CD4-positive, alpha-beta T cell (primary cell): ENCODE measurements at regions not wholly inside any gene's neighbourhood (a gene's known extent, or its start where the extent isn't known, plus 50 kb on each side); places are given as distances from the start of the nearest gene placed in this dataset.

Experiments
- ATAC-seq: fragments of 200-7000 bp; cut with Tn5 transposase; one replicate; pipeline ENCODE4 v1.10.0; 2022; ENCODE audit warnings: mild to moderate bottlenecking; ENCODE audit not compliant: poor library complexity
- CTCF ChIA-PET: fragments of 350-600 bp; sonication (Branson Sonifier 250); formaldehyde crosslinking; loops from one replicate; lab custom pipeline; 2021; ENCODE audit warnings: antibody characterized with exemption, inconsistent platforms; lab: Charles Lee
- POLR2A ChIA-PET: fragments of 350-600 bp; sonication (Branson Sonifier 250); formaldehyde crosslinking; loops from one replicate; lab custom pipeline; 2021; ENCODE audit warnings: antibody characterized with exemption, inconsistent platforms; lab: Charles Lee
- DNase-seq, 14 experiments: peaks; one replicate each; pipeline ENCODE4 v3.0.0-alpha.2; 2013 to 2020; ENCODE audit warnings: mixed read lengths in 2 of 14
- H3K27ac ChIP-seq, 2 donors: one replicate each; pipeline versions ENCODE4 v1.5.1 to v1.7.0; 2013; ENCODE audit warnings: low read length in 2 of 2, low read depth in 1 of 2, mild to moderate bottlenecking in 1 of 2
- H3K27me3 ChIP-seq, 2 experiments: 1 replicate in 1 of 2; 2 replicates in 1 of 2; pipeline versions ENCODE4 v1.6.1 to v1.7.0; 2013; ENCODE audit warnings: low read length in 2 of 2, control low read depth in 1 of 2, mild to moderate bottlenecking in 1 of 2, moderate library complexity in 1 of 2; ENCODE audit not compliant: insufficient read depth in 2 of 2, control insufficient read depth in 1 of 2
- H3K36me3 ChIP-seq: one replicate; pipeline ENCODE4 v1.6.1; 2013; ENCODE audit warnings: low read length, control low read depth; ENCODE audit not compliant: insufficient read depth
- H3K4me1 ChIP-seq: one replicate; pipeline ENCODE4 v1.6.1; 2013; ENCODE audit warnings: low read length, control low read depth; ENCODE audit not compliant: insufficient read depth
- H3K4me3 ChIP-seq: one replicate; pipeline ENCODE4 v1.5.1; 2013; ENCODE audit warnings: mild to moderate bottlenecking, low read length, moderate library complexity
- H3K9me3 ChIP-seq, 2 experiments: 1 replicate in 1 of 2; 2 replicates in 1 of 2; pipeline versions ENCODE4 v1.6.1 to v1.7.0; 2013; ENCODE audit warnings: low read length in 2 of 2, mild to moderate bottlenecking in 2 of 2, control low read depth in 1 of 2, moderate library complexity in 1 of 2; ENCODE audit not compliant: control insufficient read depth in 1 of 2, insufficient read depth in 1 of 2
- H3K27ac Mint-ChIP-seq: one replicate; pipeline ENCODE4 v1.8.0; 2020; ENCODE audit warnings: mixed read lengths
- H3K27me3 Mint-ChIP-seq: one replicate; pipeline ENCODE4 v1.8.0; 2021; ENCODE audit warnings: mixed read lengths
- H3K36me3 Mint-ChIP-seq: one replicate; pipeline ENCODE4 v1.8.0; 2021; ENCODE audit warnings: low read depth, mixed read lengths
- H3K4me1 Mint-ChIP-seq: one replicate; pipeline ENCODE4 v1.8.0; 2021; ENCODE audit warnings: low read depth, mixed read lengths
- H3K4me3 Mint-ChIP-seq: one replicate; pipeline ENCODE4 v1.8.0; 2020; ENCODE audit warnings: mild to moderate bottlenecking, mixed read lengths
- H3K9me3 Mint-ChIP-seq: one replicate; pipeline ENCODE4 v1.8.0; 2020; ENCODE audit warnings: mixed read lengths
- CTCF ChIP-seq: fragments of 200-600 bp; IDR thresholded peaks from one replicate; pipeline ENCODE4 v1.8.0; 2022; ENCODE audit warnings: antibody characterized with exemption, mild to moderate bottlenecking
- intact Hi-C, 2 experiments: fragments of 100-400 bp; cut with DNase I in 1 of 2; cut with micrococcal nuclease in 1 of 2; formaldehyde crosslinking; loops; one replicate each; pipeline versions ENCODE4 v1.15.1 to v1.9.0; 2023 to 2025; cut with DNase I, micrococcal nuclease

- Histone ChIP-seq H3K4me3 (no peak overlapping the region), H3K9me3 (no peaks in the 10 kb centered on the region), H3K4me1 (peaks cover 15% of the 10 kb centered on the region), H3K36me3 (no peaks in the 10 kb centered on the region), H3K27me3 (peaks cover 0 to 5% of the 10 kb centered on the region in 2 experiments), H3K27ac (no peak overlapping the region)
- ChIA-PET POLR2A (no interaction called here), CTCF (no interaction called here)
- Mint-ChIP-seq H3K4me3 (no peak overlapping the region), H3K27ac (no peak overlapping the region), H3K36me3 (no peaks in the 10 kb centered on the region), H3K27me3 (peaks cover 24% of the 10 kb centered on the region), H3K9me3 (no peaks in the 10 kb centered on the region), H3K4me1 (peaks cover 4% of the 10 kb centered on the region)
- intact Hi-C loops, result no loop called here
- ATAC-seq, result no peak
- no peak for DNase-seq
- no peak for TF ChIP-seq CTCF
Measured at GRCh38 chr22:48088251-48088650, 1325.8 kb downstream of the TBC1D22A start.

GRCh38 chr22:48085901-48086645 is 1323.6 kb downstream of the TBC1D22A start:
- POLR2A ChIA-PET, result no interaction called here
- DNase-seq, result no peak

GRCh38 chr22:48084729-48085050 is 1322.2 kb downstream of the TBC1D22A start:
- Histone ChIP-seq H3K27me3 (peaks cover 0 to 5% of the 10 kb centered on the region in 2 experiments), H3K36me3 (no peaks in the 10 kb centered on the region), H3K9me3 (peaks cover 0 to 13% of the 10 kb centered on the region in 2 experiments), H3K4me1 (peaks cover 18% of the 10 kb centered on the region), H3K4me3 (no peak overlapping the region), H3K27ac (no peak overlapping the region)
- Mint-ChIP-seq H3K27me3 (peaks cover 30% of the 10 kb centered on the region), H3K27ac (no peak overlapping the region), H3K9me3 (no peaks in the 10 kb centered on the region), H3K4me1 (peaks cover 4% of the 10 kb centered on the region), H3K36me3 (no peaks in the 10 kb centered on the region), H3K4me3 (no peak overlapping the region)
- DNase-seq (no peak), ATAC-seq (no peak)
- intact Hi-C loops, result no loop called here
- no peak for TF ChIP-seq CTCF
- ChIA-PET POLR2A (no interaction called here), CTCF (no interaction called here)

More at GRCh38 chr22:48085901-48086645, 1323.6 kb downstream of the TBC1D22A start:
- H3K4me1 ChIP-seq, result peaks cover 15% of the 10 kb centered on the region
- TF ChIP-seq CTCF, result no peak
- peaks cover 4% of the 10 kb centered on the region for H3K4me1 Mint-ChIP-seq
- no peaks in the 10 kb centered on the region for H3K36me3 Mint-ChIP-seq
- CTCF ChIA-PET, result no interaction called here
- peaks cover 0 to 7% of the 10 kb centered on the region in 2 experiments for H3K27me3 ChIP-seq
- H3K9me3 ChIP-seq, result peaks cover 0 to 4% of the 10 kb centered on the region in 2 experiments
- ATAC-seq, result no peak
- no peak overlapping the region for H3K27ac Mint-ChIP-seq
- intact Hi-C loops, result no loop called here
- H3K27me3 Mint-ChIP-seq, result peaks cover 26% of the 10 kb centered on the region
- no peak overlapping the region for H3K4me3 ChIP-seq
- H3K4me3 Mint-ChIP-seq, result no peak overlapping the region
- H3K9me3 Mint-ChIP-seq, result no peaks in the 10 kb centered on the region
- H3K27ac ChIP-seq, result no peak overlapping the region
- no peaks in the 10 kb centered on the region for H3K36me3 ChIP-seq
